Liver (tissue), 8 donors: ENCODE measurements at regions not wholly inside any gene's neighbourhood (a gene's known extent, or its start where the extent isn't known, plus 50 kb on each side); places are given as distances from the start of the nearest gene placed in this dataset.

Experiments used
- DNase-seq: peaks from one replicate; pipeline ENCODE4 v3.0.0-alpha.2; 2017; ENCODE audit warnings: low spot score
- H3K27ac ChIP-seq, 2 donors: one replicate each; pipeline ENCODE4 v1.7.0; 2013; ENCODE audit warnings: inconsistent platforms in 2 of 2, low read length in 2 of 2, control low read depth in 1 of 2, low read depth in 1 of 2, mild to moderate bottlenecking in 1 of 2
- H3K27me3 ChIP-seq, 4 donors: one replicate each; pipeline versions ENCODE4 v1.6.1 to v1.7.0; 2013; ENCODE audit warnings: low read length in 3 of 4, inconsistent platforms in 1 of 4, mild to moderate bottlenecking in 1 of 4, moderate library complexity in 1 of 4; ENCODE audit not compliant: control insufficient read depth in 4 of 4, insufficient read depth in 4 of 4
- H3K36me3 ChIP-seq, 4 donors: one replicate each; pipeline versions ENCODE4 v1.6.1 to v1.7.0; 2013; ENCODE audit warnings: low read length in 3 of 4, mild to moderate bottlenecking in 3 of 4, low read depth in 1 of 4, moderate library complexity in 1 of 4; ENCODE audit not compliant: control insufficient read depth in 4 of 4, insufficient read depth in 3 of 4
- H3K4me1 ChIP-seq, 4 donors: one replicate each; pipeline versions ENCODE4 v1.6.1 to v1.7.0; 2013; ENCODE audit warnings: low read length in 3 of 4, mild to moderate bottlenecking in 3 of 4, moderate library complexity in 1 of 4; ENCODE audit not compliant: control insufficient read depth in 4 of 4, insufficient read depth in 4 of 4
- H3K4me3 ChIP-seq, 3 donors: one replicate each; pipeline versions ENCODE4 v1.6.1 to v1.7.0; 2013; ENCODE audit warnings: low read length in 3 of 3, control low read depth in 1 of 3, low read depth in 1 of 3, mild to moderate bottlenecking in 1 of 3
- H3K9ac ChIP-seq, 2 donors: one replicate each; pipeline ENCODE4 v1.7.0; 2013; ENCODE audit warnings: low read length in 2 of 2, mild to moderate bottlenecking in 2 of 2, moderate library complexity in 2 of 2, control low read depth in 1 of 2, low read depth in 1 of 2
- H3K9me3 ChIP-seq, 4 donors: one replicate each; pipeline versions ENCODE4 v1.6.1 to v1.7.0; 2013; ENCODE audit warnings: low read length in 3 of 4; ENCODE audit not compliant: control insufficient read depth in 4 of 4
- EGR1 ChIP-seq, 2 donors: IDR thresholded peaks; 2 replicates each; pipeline ENCODE4 v1.6.1; 2016 to 2018; ENCODE audit warnings: antibody characterized with exemption in 2 of 2, low read depth in 2 of 2
- FOXA1 ChIP-seq: IDR thresholded peaks from 2 replicates; pipeline ENCODE4 v1.6.1; 2016; ENCODE audit warnings: antibody characterized with exemption
- FOXA2 ChIP-seq: IDR thresholded peaks from 2 replicates; pipeline ENCODE4 v1.6.1; 2016; ENCODE audit warnings: antibody characterized with exemption
- GABPA ChIP-seq, 2 donors: IDR thresholded peaks in 1 of 2; conservative IDR thresholded peaks in 1 of 2; 2 replicates each; pipeline ENCODE4 v1.6.1; 2016; ENCODE audit warnings: antibody characterized with exemption in 2 of 2, mild to moderate bottlenecking in 1 of 2, moderate library complexity in 1 of 2
- HNF4A ChIP-seq, 2 donors: conservative IDR thresholded peaks; 2 replicates each; pipeline ENCODE4 v1.6.1; 2016; ENCODE audit warnings: antibody characterized with exemption in 2 of 2, mild to moderate bottlenecking in 2 of 2
- HNF4G ChIP-seq: IDR thresholded peaks from 2 replicates; pipeline ENCODE4 v1.6.1; 2016; ENCODE audit warnings: antibody characterized with exemption
- JUND ChIP-seq, 2 donors: IDR thresholded peaks; 2 replicates each; pipeline ENCODE4 v1.6.1; 2016; ENCODE audit warnings: antibody characterized with exemption in 2 of 2
- NR2F2 ChIP-seq: IDR thresholded peaks from 2 replicates; pipeline ENCODE4 v1.6.1; 2016; ENCODE audit warnings: antibody characterized with exemption
- RAD21 ChIP-seq, 2 donors: IDR thresholded peaks; 2 replicates each; pipeline ENCODE4 v1.6.1; 2016; ENCODE audit warnings: antibody characterized with exemption in 2 of 2, mild to moderate bottlenecking in 2 of 2
- RXRA ChIP-seq, 2 donors: IDR thresholded peaks; 2 replicates each; pipeline ENCODE4 v1.6.1; 2017 to 2018; ENCODE audit warnings: antibody characterized with exemption in 2 of 2, mild to moderate bottlenecking in 1 of 2
- SP1 ChIP-seq: IDR thresholded peaks from 2 replicates; pipeline ENCODE4 v1.6.1; 2018; ENCODE audit warnings: antibody characterized with exemption, mild to moderate bottlenecking
- TAF1 ChIP-seq: conservative IDR thresholded peaks from 2 replicates; pipeline ENCODE4 v1.6.1; 2016; ENCODE audit warnings: antibody characterized with exemption, mild to moderate bottlenecking
- YY1 ChIP-seq: IDR thresholded peaks from 2 replicates; pipeline ENCODE4 v1.6.1; 2016; ENCODE audit warnings: antibody characterized with exemption, mild to moderate bottlenecking
- WGBS: extraction: QIAGEN DNeasy Blood & Tissue Kit; methylation state at CpG from one replicate; pipeline ENCODE4 v1.1.7; 2013; 5-methylcytosine and 5-hydroxymethylcytosine counted together
- TF ChIP-seq, protein P1 (sequence below): IDR thresholded peaks from 2 replicates; pipeline ENCODE4 v1.6.1; 2016; ENCODE audit warnings: antibody characterized with exemption
- TF ChIP-seq, protein P2 (sequence below): fragments of 150-350 bp; IDR thresholded peaks from 2 replicates; pipeline ENCODE4 v1.5.1; 2017; ENCODE audit warnings: improper control_type of control experiment, low read depth, low read length; ENCODE audit not compliant: missing input control
- TF ChIP-seq, protein P3 (sequence below): IDR thresholded peaks from 2 replicates; pipeline ENCODE4 v1.6.1; 2016; ENCODE audit warnings: antibody characterized with exemption, mild to moderate bottlenecking
- TF ChIP-seq, protein P4 (sequence below): IDR thresholded peaks from 2 replicates; pipeline ENCODE4 v1.6.1; 2016; ENCODE audit warnings: antibody characterized with exemption
- donor health status: healthy.
- donor health status: healthy.
- donor health status: healthy.
- donor health status: healthy.
- donor health status: healthy.

DNA sequence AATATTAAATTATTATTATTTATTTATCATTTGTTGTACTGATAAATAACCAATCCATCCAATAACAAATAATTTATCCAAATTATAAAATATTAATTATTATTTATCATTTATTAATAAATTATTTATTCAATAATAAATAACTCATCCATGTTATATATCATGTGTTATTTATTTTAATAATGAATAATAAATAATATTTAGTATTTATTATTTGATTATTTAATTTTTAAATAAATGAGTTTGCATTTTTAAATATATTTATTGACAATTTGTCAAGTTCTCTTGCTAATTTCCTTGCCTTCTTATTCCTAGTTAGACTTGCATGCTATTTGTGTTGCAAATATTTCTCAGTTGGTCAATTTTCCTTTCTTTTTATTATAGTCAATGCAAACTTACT lies 995.4 kb downstream of the TSN start:
- H3K9me3 ChIP-seq, result peaks cover 0 to 2% (median 0%) of the 10 kb centered on the region in 4 donors
- no peaks in the 10 kb centered on the region for H3K27me3 ChIP-seq
- peaks cover 0 to 3% (median 0%) of the 10 kb centered on the region in 4 donors for H3K4me1 ChIP-seq
- no peak overlapping the region for H3K9ac ChIP-seq
- no peak overlapping the region for H3K4me3 ChIP-seq
- H3K36me3 ChIP-seq, result no peaks in the 10 kb centered on the region
- no peak overlapping the region for H3K27ac ChIP-seq
- TF ChIP-seq HNF4A (conservative IDR thresholded peaks at IDR 0.05), result no peak
- TF ChIP-seq SP1, result no peak
- TF ChIP-seq HNF4G, result no peak
- no peak for TF ChIP-seq NR2F2
- TF ChIP-seq RXRA (IDR thresholded peaks at IDR 0.05), result no peak
- no peak for DNase-seq

DNA sequence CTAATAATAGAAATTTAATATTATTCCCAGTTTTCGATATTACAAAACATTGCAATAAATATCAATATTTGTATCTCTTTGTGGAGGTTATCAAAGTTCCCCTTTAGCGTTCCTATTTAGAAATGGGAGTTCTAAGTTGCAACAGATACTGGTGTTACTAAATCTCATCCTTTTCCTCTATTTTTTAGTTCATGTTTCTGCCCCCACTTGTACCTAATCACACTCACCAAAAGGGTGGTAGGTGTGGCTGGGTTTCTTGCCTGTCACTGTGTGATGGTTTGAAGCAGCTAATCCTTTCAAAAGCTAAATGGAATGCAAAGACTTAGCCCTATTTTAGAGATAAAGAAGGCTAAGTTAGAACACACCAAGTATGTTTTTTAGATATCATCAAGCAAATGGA lies 997.9 kb downstream of the TSN start:
- TF ChIP-seq JUND (IDR thresholded peaks at IDR 0.05) (no peak), SP1 (no peak), HNF4A (conservative IDR thresholded peaks at IDR 0.05) (no peak)
- peaks cover 0 to 3% (median 0%) of the 10 kb centered on the region in 4 donors for H3K4me1 ChIP-seq
- DNase-seq, result no peak
- no peaks in the 10 kb centered on the region for H3K27me3 ChIP-seq
- no peaks in the 10 kb centered on the region for H3K9me3 ChIP-seq
- 68% methylated on average over 2 of the region's 2 CpGs for WGBS
- no peaks in the 10 kb centered on the region for H3K36me3 ChIP-seq
- H3K9ac ChIP-seq, result no peak overlapping the region
- no peak overlapping the region for H3K27ac ChIP-seq
- no peak overlapping the region for H3K4me3 ChIP-seq

DNA sequence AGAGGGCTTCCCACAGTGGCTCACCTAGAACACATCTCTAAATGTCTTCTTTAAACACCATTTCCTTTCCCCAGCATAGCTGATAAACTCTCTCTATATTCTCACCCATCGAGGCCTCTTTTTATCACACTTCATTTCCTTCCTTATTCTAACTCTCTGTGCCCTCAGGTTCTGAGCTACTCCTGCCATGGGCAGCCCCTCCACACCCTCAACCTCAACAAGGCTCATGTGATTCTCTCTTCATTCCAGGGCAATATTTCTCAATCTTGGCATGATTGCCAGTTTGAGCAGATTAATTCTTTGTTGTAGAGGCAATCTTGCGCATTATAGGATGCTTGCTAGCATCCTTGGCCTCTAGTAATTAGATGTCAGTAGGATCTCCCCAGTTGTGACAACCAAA lies 999.1 kb downstream of the TSN start:
- H3K4me1 ChIP-seq, result no peaks in the 10 kb centered on the region
- no peaks in the 10 kb centered on the region for H3K27me3 ChIP-seq
- H3K4me3 ChIP-seq, result no peak overlapping the region
- no peaks in the 10 kb centered on the region for H3K36me3 ChIP-seq
- DNase-seq, result no peak
- no peaks in the 10 kb centered on the region for H3K9me3 ChIP-seq
- TF ChIP-seq NR2F2 (no peak), FOXA2 (no peak), FOXA1 (no peak), RAD21 (IDR thresholded peaks at IDR 0.05) (no peak), HNF4G (no peak), YY1 (no peak), RXRA (IDR thresholded peaks at IDR 0.05) (no peak), GABPA (IDR thresholded peaks at IDR 0.05 in 1 of 2, conservative IDR thresholded peaks at IDR 0.05 in 1 of 2) (no peak), HNF4A (conservative IDR thresholded peaks at IDR 0.05) (no peak), JUND (IDR thresholded peaks at IDR 0.05) (no peak), TAF1 (no peak), EGR1 (IDR thresholded peaks at IDR 0.05; ENCODE audit: low read depth in 2 of 2) (no peak), SP1 (no peak)
- TF ChIP-seq, protein P1, sequence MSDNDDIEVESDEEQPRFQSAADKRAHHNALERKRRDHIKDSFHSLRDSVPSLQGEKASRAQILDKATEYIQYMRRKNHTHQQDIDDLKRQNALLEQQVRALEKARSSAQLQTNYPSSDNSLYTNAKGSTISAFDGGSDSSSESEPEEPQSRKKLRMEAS, result no peak
- TF ChIP-seq, protein P2, sequence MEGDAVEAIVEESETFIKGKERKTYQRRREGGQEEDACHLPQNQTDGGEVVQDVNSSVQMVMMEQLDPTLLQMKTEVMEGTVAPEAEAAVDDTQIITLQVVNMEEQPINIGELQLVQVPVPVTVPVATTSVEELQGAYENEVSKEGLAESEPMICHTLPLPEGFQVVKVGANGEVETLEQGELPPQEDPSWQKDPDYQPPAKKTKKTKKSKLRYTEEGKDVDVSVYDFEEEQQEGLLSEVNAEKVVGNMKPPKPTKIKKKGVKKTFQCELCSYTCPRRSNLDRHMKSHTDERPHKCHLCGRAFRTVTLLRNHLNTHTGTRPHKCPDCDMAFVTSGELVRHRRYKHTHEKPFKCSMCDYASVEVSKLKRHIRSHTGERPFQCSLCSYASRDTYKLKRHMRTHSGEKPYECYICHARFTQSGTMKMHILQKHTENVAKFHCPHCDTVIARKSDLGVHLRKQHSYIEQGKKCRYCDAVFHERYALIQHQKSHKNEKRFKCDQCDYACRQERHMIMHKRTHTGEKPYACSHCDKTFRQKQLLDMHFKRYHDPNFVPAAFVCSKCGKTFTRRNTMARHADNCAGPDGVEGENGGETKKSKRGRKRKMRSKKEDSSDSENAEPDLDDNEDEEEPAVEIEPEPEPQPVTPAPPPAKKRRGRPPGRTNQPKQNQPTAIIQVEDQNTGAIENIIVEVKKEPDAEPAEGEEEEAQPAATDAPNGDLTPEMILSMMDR, result no peak
- TF ChIP-seq, protein P3, sequence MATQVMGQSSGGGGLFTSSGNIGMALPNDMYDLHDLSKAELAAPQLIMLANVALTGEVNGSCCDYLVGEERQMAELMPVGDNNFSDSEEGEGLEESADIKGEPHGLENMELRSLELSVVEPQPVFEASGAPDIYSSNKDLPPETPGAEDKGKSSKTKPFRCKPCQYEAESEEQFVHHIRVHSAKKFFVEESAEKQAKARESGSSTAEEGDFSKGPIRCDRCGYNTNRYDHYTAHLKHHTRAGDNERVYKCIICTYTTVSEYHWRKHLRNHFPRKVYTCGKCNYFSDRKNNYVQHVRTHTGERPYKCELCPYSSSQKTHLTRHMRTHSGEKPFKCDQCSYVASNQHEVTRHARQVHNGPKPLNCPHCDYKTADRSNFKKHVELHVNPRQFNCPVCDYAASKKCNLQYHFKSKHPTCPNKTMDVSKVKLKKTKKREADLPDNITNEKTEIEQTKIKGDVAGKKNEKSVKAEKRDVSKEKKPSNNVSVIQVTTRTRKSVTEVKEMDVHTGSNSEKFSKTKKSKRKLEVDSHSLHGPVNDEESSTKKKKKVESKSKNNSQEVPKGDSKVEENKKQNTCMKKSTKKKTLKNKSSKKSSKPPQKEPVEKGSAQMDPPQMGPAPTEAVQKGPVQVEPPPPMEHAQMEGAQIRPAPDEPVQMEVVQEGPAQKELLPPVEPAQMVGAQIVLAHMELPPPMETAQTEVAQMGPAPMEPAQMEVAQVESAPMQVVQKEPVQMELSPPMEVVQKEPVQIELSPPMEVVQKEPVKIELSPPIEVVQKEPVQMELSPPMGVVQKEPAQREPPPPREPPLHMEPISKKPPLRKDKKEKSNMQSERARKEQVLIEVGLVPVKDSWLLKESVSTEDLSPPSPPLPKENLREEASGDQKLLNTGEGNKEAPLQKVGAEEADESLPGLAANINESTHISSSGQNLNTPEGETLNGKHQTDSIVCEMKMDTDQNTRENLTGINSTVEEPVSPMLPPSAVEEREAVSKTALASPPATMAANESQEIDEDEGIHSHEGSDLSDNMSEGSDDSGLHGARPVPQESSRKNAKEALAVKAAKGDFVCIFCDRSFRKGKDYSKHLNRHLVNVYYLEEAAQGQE, result no peak
- TF ChIP-seq, protein P4, sequence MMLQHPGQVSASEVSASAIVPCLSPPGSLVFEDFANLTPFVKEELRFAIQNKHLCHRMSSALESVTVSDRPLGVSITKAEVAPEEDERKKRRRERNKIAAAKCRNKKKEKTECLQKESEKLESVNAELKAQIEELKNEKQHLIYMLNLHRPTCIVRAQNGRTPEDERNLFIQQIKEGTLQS, result no peak
- 74% methylated on average over 2 of the region's 2 CpGs for WGBS
- H3K9ac ChIP-seq, result no peak overlapping the region
- H3K27ac ChIP-seq, result no peak overlapping the region
